ENCODE measurements at regions not wholly inside any gene's neighbourhood (a gene's known extent, or its start where the extent isn't known, plus 50 kb on each side); places are given as distances from the start of the nearest gene placed in this dataset.

GRCh38 chr1:119308130-119308700, 60.4 kb upstream of the HAO2 start:
- no peak for DNase-seq (ENCODE audit: low spot score)

- no peak for DNase-seq (ENCODE audit: low spot score)
Observed at GRCh38 chr1:119308806-119309205, 59.8 kb upstream of the HAO2 start.

- DNase-seq (ENCODE audit: low spot score) = no peak
Observed at GRCh38 chr1:119310301-119310700, 58.3 kb upstream of the HAO2 start.

GRCh38 chr1:119312500-119312899, 56.1 kb upstream of the HAO2 start:
- DNase-seq (ENCODE audit: low spot score) = no peak

GRCh38 chr1:119314001-119314796, 54.4 kb upstream of the HAO2 start:
- DNase-seq (ENCODE audit: low spot score) = no peak

GRCh38 chr1:119316870-119317416, 51.6 kb upstream of the HAO2 start:
- no peak for DNase-seq (ENCODE audit: low spot score)

GRCh38 chr1:119318466-119319309, 49.9 kb upstream of the HAO2 start:
- no peak for DNase-seq (ENCODE audit: low spot score)
